DMS153 (cell line): ENCODE measurements at regions not wholly inside any gene's neighbourhood (a gene's known extent, or its start where the extent isn't known, plus 50 kb on each side); places are given as distances from the start of the nearest gene placed in this dataset.
"Not testable (repeated sequence)": the region's sequence is repeated elsewhere in the genome, so short reads cannot be mapped to it uniquely, and the experiment has no call there.

Experiments used
- DNase-seq: peaks from one replicate; lab custom pipeline; 2025; lab: John Stamatoyannopoulos, UW

GRCh38 chr1:102821707-102822106 lies 286.6 kb downstream of the COL11A1 start:
- DNase-seq = no peak

- no peak for DNase-seq
Observed at GRCh38 chr1:102800406-102800805, 307.9 kb downstream of the COL11A1 start.

DNA sequence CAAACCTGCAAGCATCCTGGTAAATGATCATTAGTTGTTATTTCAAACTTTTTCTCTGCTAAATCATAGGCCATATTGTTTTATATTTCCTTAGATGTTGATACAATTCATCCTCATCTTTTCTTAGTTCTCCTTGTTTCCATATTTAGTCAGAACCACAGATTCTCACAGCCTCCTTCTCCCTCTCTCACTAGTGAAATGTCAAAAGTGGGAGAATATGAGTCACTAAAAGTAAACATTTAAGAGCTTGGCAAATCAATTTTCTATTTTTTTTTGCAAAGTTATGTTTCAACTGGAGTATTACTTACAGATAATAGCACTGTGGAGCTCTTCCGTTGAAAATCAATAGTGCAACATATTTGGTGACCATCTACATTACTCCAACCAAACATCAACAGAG lies 308.8 kb downstream of the COL11A1 start:
- no peak for DNase-seq

- no peak for DNase-seq
Observed at GRCh38 chr1:102798718-102799117, 309.6 kb downstream of the COL11A1 start.

- DNase-seq = no peak
Observed at GRCh38 chr1:102796429-102796828, 311.9 kb downstream of the COL11A1 start.

- no peak for DNase-seq
Observed at GRCh38 chr1:102790997-102791396, 317.3 kb downstream of the COL11A1 start.

GRCh38 chr1:102789951-102790350 lies 318.4 kb downstream of the COL11A1 start:
- not testable (repeated sequence) for DNase-seq

- DNase-seq = no peak
Observed at GRCh38 chr1:102783487-102783886, 324.8 kb downstream of the COL11A1 start.

DNA sequence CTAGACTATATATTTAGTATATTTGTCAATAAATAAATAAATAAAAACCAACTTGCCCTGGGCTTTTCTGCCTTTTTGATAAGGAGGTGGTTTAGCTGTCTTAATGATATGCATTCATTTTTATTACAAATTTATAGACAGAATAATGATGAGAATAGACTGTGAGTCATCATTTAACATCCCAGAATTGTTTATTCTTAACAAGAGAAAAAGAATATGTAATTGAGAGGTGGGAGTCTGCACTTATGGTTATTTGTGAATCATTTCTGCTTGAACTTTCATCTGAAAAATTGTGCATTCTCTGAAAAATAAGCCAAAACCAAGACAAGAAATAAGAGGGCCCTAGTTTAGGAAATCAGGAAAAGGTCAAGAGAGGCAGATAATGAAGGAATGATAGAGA lies 326.2 kb downstream of the COL11A1 start:
- DNase-seq = no peak

DNA sequence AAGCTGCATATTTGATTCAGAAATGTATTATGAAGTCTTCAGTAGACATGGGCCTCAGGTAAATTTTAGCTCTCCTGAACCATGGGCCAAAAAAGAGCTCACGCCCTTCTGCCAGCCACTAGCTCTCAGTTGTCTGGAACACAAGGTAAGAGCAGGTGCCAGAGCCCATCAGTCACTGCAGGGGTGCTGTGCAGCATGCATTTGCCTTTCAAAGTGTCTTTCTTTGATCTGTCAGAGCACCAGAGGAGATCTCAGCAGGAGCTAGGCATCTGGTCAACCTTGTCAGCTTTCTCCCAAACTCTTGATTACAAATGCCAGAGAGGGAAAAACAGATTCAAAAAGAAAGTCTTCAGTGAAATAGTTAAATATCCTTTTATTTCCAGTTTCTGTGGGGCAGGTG lies 332.3 kb downstream of the COL11A1 start:
- DNase-seq = peak; percentile 28

DNA sequence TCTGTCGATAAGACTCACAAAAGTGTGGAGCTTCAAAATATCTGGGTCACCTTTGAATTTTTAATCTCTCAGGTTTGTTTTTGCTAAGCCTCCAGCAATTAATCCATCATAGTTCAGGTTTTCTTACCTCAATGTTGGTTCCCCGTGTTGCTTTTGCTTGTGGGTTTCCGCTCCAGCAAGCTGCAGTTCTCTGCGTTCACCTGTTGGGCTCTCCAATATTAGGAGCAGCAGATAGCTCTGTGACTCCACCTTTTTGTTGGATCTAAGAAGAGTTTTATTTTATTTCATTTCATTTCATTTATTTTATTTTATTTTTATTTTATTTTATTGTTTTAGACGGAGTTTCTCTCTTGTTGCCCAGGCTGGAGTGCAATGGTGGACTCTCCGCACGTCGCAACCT lies 335.5 kb downstream of the COL11A1 start:
- no peak for DNase-seq

GRCh38 chr1:102758418-102758817 lies 349.9 kb downstream of the COL11A1 start:
- no peak for DNase-seq

DNA sequence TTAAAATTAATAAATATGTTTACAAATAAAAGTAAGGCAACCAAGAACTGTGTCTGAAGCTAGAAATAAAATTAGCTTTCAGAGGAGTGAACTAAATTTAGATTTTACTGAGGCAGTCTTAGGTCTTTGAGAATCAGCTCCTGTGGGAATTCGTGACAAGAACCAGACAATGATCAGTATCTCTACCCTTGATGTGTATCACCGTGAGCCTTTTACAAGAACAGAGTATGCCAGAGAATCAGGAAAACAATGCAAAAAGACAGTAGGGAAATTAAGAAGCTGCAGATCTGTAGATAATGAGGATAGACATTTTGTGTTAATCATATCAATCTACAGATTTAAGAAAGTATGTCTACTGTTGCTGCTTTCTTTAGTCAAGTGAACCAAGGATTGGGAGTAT lies 351.0 kb downstream of the COL11A1 start:
- no peak for DNase-seq

DNA sequence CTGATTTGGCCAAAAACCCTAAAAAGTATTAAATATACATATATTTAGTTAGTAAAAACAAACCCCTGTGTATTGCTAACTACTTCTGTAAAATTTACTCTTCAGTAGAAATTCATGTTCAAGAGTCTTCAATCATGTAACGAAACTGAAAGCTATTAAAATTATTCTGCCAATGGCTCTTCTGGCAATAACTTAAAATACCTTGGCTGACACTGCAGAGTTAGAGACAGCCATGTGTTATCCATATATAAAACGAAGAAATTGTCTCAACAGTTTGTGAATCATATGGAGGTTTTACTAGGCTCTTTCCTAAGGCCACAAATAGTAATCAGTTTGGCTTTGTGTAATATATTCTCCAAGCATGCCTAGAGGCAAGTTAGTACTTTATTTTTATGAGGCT lies 357.2 kb downstream of the COL11A1 start:
- DNase-seq = no peak

- no peak for DNase-seq
Observed at GRCh38 chr1:102742426-102742825, 365.9 kb downstream of the COL11A1 start.

GRCh38 chr1:102733491-102734236 lies 374.7 kb downstream of the COL11A1 start:
- DNase-seq = no peak

- no peak for DNase-seq
Observed at GRCh38 chr1:102732927-102733326, 375.4 kb downstream of the COL11A1 start.

GRCh38 chr1:102726417-102726816 lies 381.9 kb downstream of the COL11A1 start:
- no peak for DNase-seq

- DNase-seq = no peak
Observed at GRCh38 chr1:102724741-102725140, 383.6 kb downstream of the COL11A1 start.

DNA sequence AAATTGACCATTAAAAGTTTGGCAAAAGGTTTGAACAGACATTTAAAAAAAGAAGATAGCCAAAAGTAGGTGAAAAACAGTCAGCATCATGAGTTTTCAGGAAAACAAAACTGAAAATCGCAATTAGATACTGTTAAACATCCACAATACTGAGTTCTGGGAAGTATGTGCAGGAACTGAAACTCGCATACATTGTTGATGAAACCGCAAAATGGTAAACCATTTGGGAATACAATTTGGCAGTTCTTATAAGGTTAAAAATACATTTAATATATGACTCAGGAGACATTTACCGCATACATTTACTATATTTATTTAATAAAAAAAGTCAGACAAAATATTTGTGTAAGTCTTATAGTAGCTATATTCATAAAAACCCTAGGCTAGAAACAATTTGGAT lies 393.2 kb downstream of the COL11A1 start:
- no peak for DNase-seq

GRCh38 chr1:102699524-102699923 lies 408.8 kb downstream of the COL11A1 start:
- DNase-seq = no peak

- no peak for DNase-seq
Observed at GRCh38 chr1:102693345-102693744, 415.0 kb downstream of the COL11A1 start.

DNA sequence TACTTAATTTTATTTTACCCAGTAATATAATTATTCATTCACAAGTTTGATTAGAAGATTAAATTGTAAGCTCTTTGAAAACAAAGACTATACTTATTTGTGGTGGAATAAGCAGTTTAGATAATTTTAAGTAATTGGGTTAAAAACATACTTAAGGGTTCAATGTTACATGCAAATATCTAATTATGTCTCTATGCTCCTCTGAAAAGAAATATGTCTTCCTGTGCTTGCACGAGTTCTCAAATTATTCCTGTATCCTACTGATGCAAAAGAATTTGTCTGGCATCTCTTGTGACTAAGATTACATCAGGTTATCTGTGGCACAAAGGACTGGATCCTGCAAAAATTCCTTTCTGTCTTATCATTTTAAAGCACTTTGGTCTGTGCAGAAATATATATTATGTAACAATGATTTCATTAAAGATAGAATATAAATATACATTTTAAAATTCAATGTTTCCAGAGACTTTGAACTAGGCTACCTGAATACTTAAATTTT lies 416.7 kb downstream of the COL11A1 start:
- DNase-seq = no peak

DNA sequence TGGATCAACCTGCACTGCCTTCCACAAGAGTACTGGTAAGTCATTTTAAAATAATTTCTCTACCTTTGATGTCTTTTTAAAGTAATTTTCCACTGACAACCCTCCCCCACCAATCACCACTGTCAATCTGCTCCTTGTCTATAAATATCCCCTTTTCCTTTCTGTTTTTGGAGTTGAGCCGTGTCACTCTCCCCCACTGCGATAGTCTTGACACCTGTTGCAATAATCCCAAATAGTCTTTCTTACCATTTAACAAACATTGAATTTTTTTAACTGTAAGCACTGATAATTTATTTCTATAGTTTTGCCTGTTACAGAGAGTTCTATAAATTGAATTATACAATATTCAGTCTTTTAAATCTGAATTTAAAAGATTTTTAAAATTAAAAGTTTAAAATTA lies 420.9 kb downstream of the COL11A1 start:
- no peak for DNase-seq
